ENCODE measurements at regions not wholly inside any gene's neighbourhood (a gene's known extent, or its start where the extent isn't known, plus 50 kb on each side); places are given as distances from the start of the nearest gene placed in this dataset.

DNA sequence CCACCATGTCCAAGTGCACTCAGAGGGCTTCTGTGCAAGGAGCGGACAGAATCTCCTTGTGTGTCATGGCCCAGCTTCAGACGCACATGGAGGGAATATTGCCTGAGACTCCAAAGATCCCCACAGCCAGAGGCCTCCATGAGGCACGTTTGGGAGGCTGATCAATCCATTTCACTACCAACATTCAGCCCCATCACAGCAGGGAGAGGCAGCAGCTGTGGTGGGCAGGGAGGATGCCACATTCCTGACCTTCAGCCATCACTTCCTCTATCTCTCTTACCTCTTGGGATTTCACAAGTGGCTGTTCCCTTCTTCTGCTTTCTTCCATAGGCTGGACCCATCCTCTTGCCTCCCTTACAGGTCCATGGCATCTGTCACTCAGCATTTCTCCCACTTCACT, 82.4 kb upstream of the MBNL2 start:
- no peaks in the 10 kb centered on the region for H3K9me2 ChIP-seq (ENCODE audit: low read depth, low read length)
- no peak overlapping the region for H3K27ac ChIP-seq (ENCODE audit: low read depth, low read length, poor library complexity, severe bottlenecking)
- H3K79me2 ChIP-seq (ENCODE audit: insufficient read depth, low read length) = no peaks in the 10 kb centered on the region
- H3K9ac ChIP-seq (ENCODE audit: low read length) = no peak overlapping the region
- H3K4me2 ChIP-seq (ENCODE audit: low read length) = no peak overlapping the region
- H3F3A ChIP-seq (ENCODE audit: insufficient read depth, low read length) = no peaks in the 10 kb centered on the region
- H3K4me3 ChIP-seq (ENCODE audit: low read depth, low read length, poor library complexity, severe bottlenecking) = no peak overlapping the region
- H3K36me3 ChIP-seq (ENCODE audit: insufficient read depth, low read length) = no peaks in the 10 kb centered on the region
- no peaks in the 10 kb centered on the region for H3K4me1 ChIP-seq (ENCODE audit: insufficient read depth, low read length, severe bottlenecking)
- TF ChIP-seq, protein P1, sequence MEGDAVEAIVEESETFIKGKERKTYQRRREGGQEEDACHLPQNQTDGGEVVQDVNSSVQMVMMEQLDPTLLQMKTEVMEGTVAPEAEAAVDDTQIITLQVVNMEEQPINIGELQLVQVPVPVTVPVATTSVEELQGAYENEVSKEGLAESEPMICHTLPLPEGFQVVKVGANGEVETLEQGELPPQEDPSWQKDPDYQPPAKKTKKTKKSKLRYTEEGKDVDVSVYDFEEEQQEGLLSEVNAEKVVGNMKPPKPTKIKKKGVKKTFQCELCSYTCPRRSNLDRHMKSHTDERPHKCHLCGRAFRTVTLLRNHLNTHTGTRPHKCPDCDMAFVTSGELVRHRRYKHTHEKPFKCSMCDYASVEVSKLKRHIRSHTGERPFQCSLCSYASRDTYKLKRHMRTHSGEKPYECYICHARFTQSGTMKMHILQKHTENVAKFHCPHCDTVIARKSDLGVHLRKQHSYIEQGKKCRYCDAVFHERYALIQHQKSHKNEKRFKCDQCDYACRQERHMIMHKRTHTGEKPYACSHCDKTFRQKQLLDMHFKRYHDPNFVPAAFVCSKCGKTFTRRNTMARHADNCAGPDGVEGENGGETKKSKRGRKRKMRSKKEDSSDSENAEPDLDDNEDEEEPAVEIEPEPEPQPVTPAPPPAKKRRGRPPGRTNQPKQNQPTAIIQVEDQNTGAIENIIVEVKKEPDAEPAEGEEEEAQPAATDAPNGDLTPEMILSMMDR (IDR thresholded peaks at IDR 0.05; ENCODE audit: low read length) = no peak
- TF ChIP-seq EZH2 (IDR thresholded peaks at IDR 0.05; ENCODE audit: borderline replicate concordance, low read length) = no peak
- no peaks in the 10 kb centered on the region for H3K27me3 ChIP-seq (ENCODE audit: insufficient read depth, low read length)
- H3K9me3 ChIP-seq (ENCODE audit: low read length) = no peaks in the 10 kb centered on the region
- H4K20me1 ChIP-seq (ENCODE audit: insufficient read depth, low read length) = no peaks in the 10 kb centered on the region
- no peak overlapping the region for H2AFZ ChIP-seq (ENCODE audit: low read length)

DNA sequence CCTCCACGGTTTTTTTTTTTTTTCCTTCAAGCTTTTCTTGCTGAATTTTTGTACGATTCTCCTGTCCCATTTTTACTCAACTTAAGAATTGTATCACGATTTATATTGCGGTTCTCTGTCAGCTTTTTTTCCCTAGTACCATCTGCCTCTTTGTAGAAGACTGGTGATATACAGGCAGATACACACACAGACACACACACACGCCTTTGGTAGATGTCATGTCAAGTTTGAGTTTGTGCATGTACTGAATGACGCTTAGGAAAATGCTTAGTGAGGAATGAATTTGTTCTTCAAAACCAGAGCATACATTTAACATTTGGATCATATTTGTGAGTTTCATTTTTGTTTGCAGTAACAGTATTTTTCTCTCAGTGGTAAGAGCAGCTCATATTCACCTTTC, 82.0 kb upstream of the MBNL2 start:
- Histone ChIP-seq H4K20me1 (ENCODE audit: insufficient read depth, low read length) (no peaks in the 10 kb centered on the region), H3K4me2 (ENCODE audit: low read length) (no peak overlapping the region), H3K36me3 (ENCODE audit: insufficient read depth, low read length) (no peaks in the 10 kb centered on the region), H3K27ac (ENCODE audit: low read depth, low read length, poor library complexity, severe bottlenecking) (no peak overlapping the region), H3K79me2 (ENCODE audit: insufficient read depth, low read length) (no peaks in the 10 kb centered on the region), H3K4me1 (ENCODE audit: insufficient read depth, low read length, severe bottlenecking) (no peaks in the 10 kb centered on the region), H3K9ac (ENCODE audit: low read length) (no peak overlapping the region), H3F3A (ENCODE audit: insufficient read depth, low read length) (no peaks in the 10 kb centered on the region), H3K27me3 (ENCODE audit: insufficient read depth, low read length) (no peaks in the 10 kb centered on the region), H3K4me3 (ENCODE audit: low read depth, low read length, poor library complexity, severe bottlenecking) (no peak overlapping the region), H2AFZ (ENCODE audit: low read length) (no peak overlapping the region), H3K9me2 (ENCODE audit: low read depth, low read length) (no peaks in the 10 kb centered on the region), H3K9me3 (ENCODE audit: low read length) (no peaks in the 10 kb centered on the region)
- no peak for TF ChIP-seq EZH2 (IDR thresholded peaks at IDR 0.05; ENCODE audit: borderline replicate concordance, low read length)
- TF ChIP-seq, protein P1 (IDR thresholded peaks at IDR 0.05; ENCODE audit: low read length) = no peak

DNA sequence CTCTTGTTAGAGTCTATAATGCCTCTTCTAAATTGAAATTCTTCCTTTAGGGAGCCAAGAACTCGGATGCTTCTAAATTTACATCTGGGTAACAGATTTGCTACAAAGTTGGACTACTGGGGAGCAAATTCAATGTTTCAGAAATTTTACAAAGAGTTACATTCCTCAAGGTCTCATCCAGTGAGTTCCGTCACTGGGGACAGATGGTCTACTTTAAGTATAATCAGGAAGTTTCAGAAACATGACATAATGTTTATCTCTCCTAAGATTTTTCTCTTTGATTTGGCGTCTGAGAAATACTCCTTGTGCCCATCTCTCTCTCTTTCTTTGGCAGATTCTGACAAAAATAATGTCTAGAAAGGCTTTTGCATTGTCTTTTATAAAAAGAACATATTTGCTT, 81.5 kb upstream of the MBNL2 start:
- Histone ChIP-seq H2AFZ (ENCODE audit: low read length) (no peak overlapping the region), H3K27me3 (ENCODE audit: insufficient read depth, low read length) (no peaks in the 10 kb centered on the region), H3K4me1 (ENCODE audit: insufficient read depth, low read length, severe bottlenecking) (no peaks in the 10 kb centered on the region), H3K27ac (ENCODE audit: low read depth, low read length, poor library complexity, severe bottlenecking) (no peak overlapping the region), H3K9me3 (ENCODE audit: low read length) (no peaks in the 10 kb centered on the region), H3F3A (ENCODE audit: insufficient read depth, low read length) (no peaks in the 10 kb centered on the region), H3K4me3 (ENCODE audit: low read depth, low read length, poor library complexity, severe bottlenecking) (no peak overlapping the region), H4K20me1 (ENCODE audit: insufficient read depth, low read length) (no peaks in the 10 kb centered on the region), H3K36me3 (ENCODE audit: insufficient read depth, low read length) (no peaks in the 10 kb centered on the region), H3K9ac (ENCODE audit: low read length) (no peak overlapping the region), H3K4me2 (ENCODE audit: low read length) (no peak overlapping the region), H3K9me2 (ENCODE audit: low read depth, low read length) (no peaks in the 10 kb centered on the region), H3K79me2 (ENCODE audit: insufficient read depth, low read length) (no peaks in the 10 kb centered on the region)
- TF ChIP-seq EZH2 (IDR thresholded peaks at IDR 0.05; ENCODE audit: borderline replicate concordance, low read length) = no peak
- TF ChIP-seq, protein P1 (IDR thresholded peaks at IDR 0.05; ENCODE audit: low read length) = no peak
